ENCODE measurements at regions not wholly inside any gene's neighbourhood (a gene's known extent, or its start where the extent isn't known, plus 50 kb on each side); places are given as distances from the start of the nearest gene placed in this dataset.
"Not testable (repeated sequence)": the region's sequence is repeated elsewhere in the genome, so short reads cannot be mapped to it uniquely, and the experiment has no call there.

DNA sequence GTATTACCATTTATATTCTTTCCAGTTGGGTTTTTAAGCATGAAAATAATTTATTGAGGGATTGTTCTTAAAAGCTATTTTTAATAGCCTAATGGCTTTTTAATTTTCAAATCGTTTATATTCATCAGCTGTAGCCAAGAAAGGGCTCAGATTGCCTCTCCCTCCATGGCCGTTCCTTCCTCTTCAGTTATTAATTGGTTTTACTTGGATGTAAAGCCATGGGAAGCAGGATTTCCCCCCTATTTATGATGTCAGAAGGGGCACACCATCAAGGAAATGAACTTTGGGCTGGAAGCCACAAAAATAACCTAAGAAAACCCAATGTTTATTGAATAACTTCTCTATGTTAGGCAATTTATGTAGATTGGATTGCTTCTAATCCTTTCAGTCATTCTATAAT is 656.3 kb downstream of the TYW1 start:
- peaks cover 0 to 3% of the 10 kb centered on the region in 2 donors for H3K27me3 Mint-ChIP-seq
- H3K27ac ChIP-seq (ENCODE audit: low read depth, low read length): no peak overlapping the region
- ChIA-PET POLR2A (no interaction called here), CTCF (no interaction called here)
- no peaks in the 10 kb centered on the region for H3K9me3 ChIP-seq (ENCODE audit: low read length)
- H3K36me3 ChIP-seq (ENCODE audit: insufficient read depth, low read length): no peaks in the 10 kb centered on the region
- DNase-seq: no peak
- peaks cover 0 to 3% (median 2%) of the 10 kb centered on the region in 5 donors for H3K9me3 Mint-ChIP-seq
- no peaks in the 10 kb centered on the region for H3K4me1 Mint-ChIP-seq
- H3K36me3 Mint-ChIP-seq: no peaks in the 10 kb centered on the region
- no peak overlapping the region for H3K4me3 ChIP-seq (ENCODE audit: low read length)
- H3K4me1 ChIP-seq (ENCODE audit: insufficient read depth, low read length): no peaks in the 10 kb centered on the region
- H3K4me3 Mint-ChIP-seq: no peak overlapping the region
- H3K27me3 ChIP-seq (ENCODE audit: insufficient read depth, low read length, poor library complexity, severe bottlenecking): no peaks in the 10 kb centered on the region
- H3K27ac Mint-ChIP-seq: no peak overlapping the region

DNA sequence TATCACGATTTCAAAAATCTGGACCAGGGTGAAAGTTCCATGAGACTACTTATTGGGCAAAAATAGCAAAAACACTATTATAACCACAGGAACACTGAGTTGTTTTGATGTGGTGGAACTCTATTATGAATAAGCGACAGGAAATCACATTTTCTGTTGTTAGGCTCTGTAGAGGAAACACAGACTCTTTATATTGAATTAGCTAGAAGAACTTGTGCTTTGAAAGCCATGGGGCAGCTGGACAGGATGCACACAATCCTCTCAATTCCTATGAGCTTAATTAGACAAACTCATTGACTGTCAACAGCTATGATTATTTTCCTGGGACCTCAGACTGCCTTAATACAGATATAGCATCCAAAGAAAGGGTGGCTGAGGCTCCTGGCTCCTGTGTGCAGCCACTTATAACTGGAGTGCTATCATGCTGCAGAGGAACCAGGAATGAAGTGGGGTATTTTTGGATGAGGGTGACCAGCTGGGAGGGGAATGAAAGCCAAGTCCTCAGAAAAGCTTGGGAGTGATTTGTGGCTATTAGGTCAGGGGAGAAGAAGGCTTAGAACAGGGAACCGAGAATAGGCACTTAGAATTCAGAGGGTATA is 657.3 kb downstream of the TYW1 start:
- H3K4me1 Mint-ChIP-seq: no peaks in the 10 kb centered on the region
- no peak overlapping the region for H3K4me3 Mint-ChIP-seq
- POLR2A ChIA-PET: no interaction called here
- H3K4me1 ChIP-seq (ENCODE audit: insufficient read depth, low read length): no peaks in the 10 kb centered on the region
- H3K27me3 ChIP-seq (ENCODE audit: insufficient read depth, low read length, poor library complexity, severe bottlenecking): no peaks in the 10 kb centered on the region
- no peaks in the 10 kb centered on the region for H3K36me3 Mint-ChIP-seq
- H3K27ac ChIP-seq (ENCODE audit: low read depth, low read length): no peak overlapping the region
- CTCF ChIA-PET: no interaction called here
- no peaks in the 10 kb centered on the region for H3K36me3 ChIP-seq (ENCODE audit: insufficient read depth, low read length)
- DNase-seq: no peak
- H3K27ac Mint-ChIP-seq: no peak overlapping the region
- no peaks in the 10 kb centered on the region for H3K9me3 ChIP-seq (ENCODE audit: low read length)
- peaks cover 0 to 3% (median under 1%) of the 10 kb centered on the region in 5 donors for H3K9me3 Mint-ChIP-seq
- peaks cover 0 to under 1% of the 10 kb centered on the region in 2 donors for H3K27me3 Mint-ChIP-seq
- H3K4me3 ChIP-seq (ENCODE audit: low read length): no peak overlapping the region

DNA sequence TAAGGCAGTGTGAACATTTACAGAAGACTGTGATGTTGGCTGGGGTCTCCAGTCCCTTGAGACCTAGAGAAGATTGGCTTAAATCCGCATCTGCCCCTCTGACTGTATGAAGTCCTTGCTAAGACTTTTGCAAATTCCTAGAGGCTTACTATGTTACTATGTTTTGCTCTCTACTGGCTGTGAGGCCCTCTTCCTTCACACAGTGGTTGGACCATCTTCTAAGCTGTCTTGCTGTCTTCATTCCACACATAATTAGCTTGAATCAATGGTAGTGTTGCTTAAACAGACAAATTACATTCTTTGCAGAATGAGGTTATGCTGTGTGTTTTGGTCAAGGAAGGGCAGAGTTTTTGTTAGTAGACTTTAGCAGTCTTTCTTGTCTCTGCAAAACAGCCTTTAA is 658.0 kb downstream of the TYW1 start:
- no peak overlapping the region for H3K27ac Mint-ChIP-seq
- CTCF ChIA-PET: no interaction called here

DNA sequence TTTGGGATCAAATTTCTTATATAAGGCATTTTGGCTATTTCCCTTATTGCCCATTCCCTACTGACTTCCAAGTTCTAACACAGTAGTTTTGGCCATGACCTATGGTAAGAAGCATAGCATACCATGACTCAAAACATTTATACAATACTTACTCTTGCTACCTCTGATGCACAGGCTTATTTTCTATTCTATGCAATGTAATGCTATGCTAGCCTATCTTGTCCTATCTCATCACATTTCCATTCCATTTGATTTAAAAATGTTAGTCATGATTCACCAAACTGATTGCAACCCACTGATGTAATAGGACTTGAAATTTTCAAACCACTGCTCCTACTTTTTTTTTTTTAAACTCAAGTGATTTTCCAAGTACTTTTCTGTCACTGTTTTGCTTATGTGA is 658.5 kb downstream of the TYW1 start:
- Mint-ChIP-seq H3K4me1 (no peaks in the 10 kb centered on the region), H3K9me3 (peaks cover 0 to 3% (median 2%) of the 10 kb centered on the region in 5 donors), H3K27me3 (no peaks in the 10 kb centered on the region), H3K4me3 (no peak overlapping the region), H3K36me3 (no peaks in the 10 kb centered on the region), H3K27ac (no peak overlapping the region)
- no peaks in the 10 kb centered on the region for H3K36me3 ChIP-seq (ENCODE audit: insufficient read depth, low read length)
- no peaks in the 10 kb centered on the region for H3K9me3 ChIP-seq (ENCODE audit: low read length)
- no peak for DNase-seq
- ChIA-PET CTCF (no interaction called here), POLR2A (no interaction called here)
- H3K27me3 ChIP-seq (ENCODE audit: insufficient read depth, low read length, poor library complexity, severe bottlenecking): no peaks in the 10 kb centered on the region
- no peak overlapping the region for H3K4me3 ChIP-seq (ENCODE audit: low read length)
- no peak overlapping the region for H3K27ac ChIP-seq (ENCODE audit: low read depth, low read length)
- H3K4me1 ChIP-seq (ENCODE audit: insufficient read depth, low read length): no peaks in the 10 kb centered on the region

More for the DNA sequence above, 658.0 kb downstream of the TYW1 start:
- no peaks in the 10 kb centered on the region for H3K27me3 ChIP-seq (ENCODE audit: insufficient read depth, low read length, poor library complexity, severe bottlenecking)
- H3K4me3 Mint-ChIP-seq: no peak overlapping the region
- no peaks in the 10 kb centered on the region for H3K36me3 Mint-ChIP-seq
- H3K4me3 ChIP-seq (ENCODE audit: low read length): no peak overlapping the region
- peaks cover 0 to 3% (median 1%) of the 10 kb centered on the region in 5 donors for H3K9me3 Mint-ChIP-seq
- H3K36me3 ChIP-seq (ENCODE audit: insufficient read depth, low read length): no peaks in the 10 kb centered on the region
- H3K27me3 Mint-ChIP-seq: no peaks in the 10 kb centered on the region
- no peaks in the 10 kb centered on the region for H3K9me3 ChIP-seq (ENCODE audit: low read length)
- no peaks in the 10 kb centered on the region for H3K4me1 ChIP-seq (ENCODE audit: insufficient read depth, low read length)
- POLR2A ChIA-PET: no interaction called here
- DNase-seq: no peak
- no peak overlapping the region for H3K27ac ChIP-seq (ENCODE audit: low read depth, low read length)
- H3K4me1 Mint-ChIP-seq: no peaks in the 10 kb centered on the region

DNA sequence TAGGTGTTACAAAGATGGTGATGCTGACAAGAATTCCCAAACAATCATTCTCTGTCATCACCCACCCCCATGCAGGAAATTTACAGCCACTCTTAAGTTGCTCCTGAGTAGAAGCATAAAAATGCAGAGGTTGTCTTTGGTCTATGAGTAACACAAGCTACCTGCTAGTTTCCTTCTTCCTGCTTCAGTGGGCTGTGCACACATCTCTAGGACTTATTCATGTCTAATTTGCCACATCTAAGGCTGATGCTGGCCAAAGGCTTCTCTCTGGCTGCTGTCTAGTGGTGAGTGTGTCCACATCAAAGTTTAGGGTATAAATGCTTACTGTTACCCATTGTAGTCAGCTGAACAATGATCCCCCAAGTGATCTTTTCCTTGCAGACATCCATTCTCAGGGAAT is 662.5 kb downstream of the TYW1 start:
- ChIA-PET CTCF (no interaction called here), POLR2A (no interaction called here)
- no peak overlapping the region for H3K27ac ChIP-seq (ENCODE audit: low read depth, low read length)
- H3K4me1 ChIP-seq (ENCODE audit: insufficient read depth, low read length): no peaks in the 10 kb centered on the region
- H3K4me3 ChIP-seq (ENCODE audit: low read length): no peak overlapping the region
- H3K36me3 Mint-ChIP-seq: no peaks in the 10 kb centered on the region
- no peak overlapping the region for H3K4me3 Mint-ChIP-seq
- no peaks in the 10 kb centered on the region for H3K27me3 ChIP-seq (ENCODE audit: insufficient read depth, low read length, poor library complexity, severe bottlenecking)
- H3K4me1 Mint-ChIP-seq: no peaks in the 10 kb centered on the region
- H3K27ac Mint-ChIP-seq: no peak overlapping the region
- H3K36me3 ChIP-seq (ENCODE audit: insufficient read depth, low read length): no peaks in the 10 kb centered on the region
- no peaks in the 10 kb centered on the region for H3K9me3 ChIP-seq (ENCODE audit: low read length)
- H3K27me3 Mint-ChIP-seq: no peaks in the 10 kb centered on the region
- DNase-seq: no peak
- peaks cover 0 to 7% (median 2%) of the 10 kb centered on the region in 5 donors for H3K9me3 Mint-ChIP-seq

DNA sequence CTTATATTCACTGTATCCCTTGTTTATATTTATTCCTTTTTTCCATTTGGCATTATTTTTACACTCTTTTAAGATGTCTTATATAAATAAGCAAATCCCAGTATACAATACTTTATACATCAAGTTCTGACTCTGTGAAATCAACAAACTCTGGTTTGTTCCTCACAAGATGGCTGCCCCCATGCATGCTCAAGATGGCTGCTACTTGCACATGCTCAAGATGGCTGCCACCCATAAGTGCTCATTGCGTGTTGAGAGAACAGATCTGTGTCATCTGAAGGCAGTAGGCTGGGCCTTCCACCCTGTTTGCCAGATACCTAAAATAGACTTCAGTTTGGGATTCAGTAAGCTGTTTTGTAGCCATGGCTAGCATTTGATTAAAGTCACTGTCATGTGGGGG is 666.2 kb downstream of the TYW1 start:
- no peak overlapping the region for H3K4me3 Mint-ChIP-seq
- H3K36me3 Mint-ChIP-seq: no peaks in the 10 kb centered on the region
- H3K9me3 Mint-ChIP-seq: peaks cover 0 to 8% (median 2%) of the 10 kb centered on the region in 5 donors
- Histone ChIP-seq H3K9me3 (ENCODE audit: low read length) (no peaks in the 10 kb centered on the region), H3K27me3 (ENCODE audit: insufficient read depth, low read length, poor library complexity, severe bottlenecking) (no peaks in the 10 kb centered on the region), H3K4me3 (ENCODE audit: low read length) (no peak overlapping the region), H3K27ac (ENCODE audit: low read depth, low read length) (no peak overlapping the region), H3K4me1 (ENCODE audit: insufficient read depth, low read length) (no peaks in the 10 kb centered on the region), H3K36me3 (ENCODE audit: insufficient read depth, low read length) (no peaks in the 10 kb centered on the region)
- POLR2A ChIA-PET: no interaction called here
- H3K4me1 Mint-ChIP-seq: no peaks in the 10 kb centered on the region
- CTCF ChIA-PET: no interaction called here
- peaks cover 0 to 2% of the 10 kb centered on the region in 2 donors for H3K27me3 Mint-ChIP-seq
- no peak overlapping the region for H3K27ac Mint-ChIP-seq
- DNase-seq: no peak

DNA sequence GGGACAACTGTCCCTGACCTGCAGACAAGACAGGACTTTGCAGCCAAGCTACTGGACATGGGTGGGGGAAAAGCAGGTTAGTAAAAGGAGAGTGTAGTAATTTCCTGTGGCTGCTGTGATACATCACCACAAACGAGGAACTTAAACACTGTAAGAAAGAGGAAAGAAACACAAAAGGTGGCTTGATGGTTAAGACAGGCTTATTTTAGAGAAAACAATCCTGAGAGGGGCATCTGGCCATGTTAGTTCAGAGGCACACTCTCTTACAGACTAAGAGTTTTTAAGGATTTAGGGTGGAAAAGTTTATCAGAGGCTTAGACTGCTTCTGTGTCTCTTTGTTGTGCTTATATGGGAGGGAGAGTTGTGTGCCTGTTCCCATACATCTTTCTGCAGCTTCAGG is 667.0 kb downstream of the TYW1 start:
- H3K9me3 ChIP-seq (ENCODE audit: low read length): no peaks in the 10 kb centered on the region
- no peak overlapping the region for H3K4me3 ChIP-seq (ENCODE audit: low read length)
- H3K36me3 ChIP-seq (ENCODE audit: insufficient read depth, low read length): no peaks in the 10 kb centered on the region
- no peak for DNase-seq
- CTCF ChIA-PET: no interaction called here
- H3K27me3 Mint-ChIP-seq: peaks cover 0 to 2% of the 10 kb centered on the region in 2 donors
- no peaks in the 10 kb centered on the region for H3K4me1 Mint-ChIP-seq
- no peak overlapping the region for H3K4me3 Mint-ChIP-seq
- no peaks in the 10 kb centered on the region for H3K4me1 ChIP-seq (ENCODE audit: insufficient read depth, low read length)
- no peak overlapping the region for H3K27ac Mint-ChIP-seq
- no peaks in the 10 kb centered on the region for H3K27me3 ChIP-seq (ENCODE audit: insufficient read depth, low read length, poor library complexity, severe bottlenecking)
- POLR2A ChIA-PET: no interaction called here
- H3K27ac ChIP-seq (ENCODE audit: low read depth, low read length): no peak overlapping the region
- H3K36me3 Mint-ChIP-seq: no peaks in the 10 kb centered on the region
- H3K9me3 Mint-ChIP-seq: peaks cover 0 to 8% (median 2%) of the 10 kb centered on the region in 5 donors

DNA sequence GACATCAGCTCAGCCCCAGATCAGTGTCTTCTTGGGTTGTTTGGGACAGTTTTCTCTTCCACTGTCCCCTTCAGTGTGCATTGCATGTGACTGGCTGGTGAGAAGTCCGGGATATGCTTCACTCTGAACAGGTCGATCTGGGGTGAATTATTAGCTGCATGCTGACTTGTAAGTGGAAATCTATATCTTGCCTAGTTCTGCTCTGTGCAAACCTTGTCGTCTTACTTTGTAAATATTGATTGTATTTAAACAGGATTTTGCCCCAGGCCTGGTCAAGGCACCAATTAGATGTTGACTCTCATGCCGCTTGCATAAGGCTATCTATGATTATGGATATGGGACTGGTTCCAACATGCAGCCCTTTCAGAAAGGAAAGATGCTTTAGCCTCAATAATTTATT is 669.7 kb downstream of the TYW1 start:
- H3K9me3 Mint-ChIP-seq: peaks cover under 1 to 14% (median 5%) of the 10 kb centered on the region in 5 donors
- H3K27me3 ChIP-seq (ENCODE audit: insufficient read depth, low read length, poor library complexity, severe bottlenecking); CTCF ChIA-PET; H3K9me3 ChIP-seq (ENCODE audit: low read length); H3K36me3 Mint-ChIP-seq; POLR2A ChIA-PET; H3K27me3 Mint-ChIP-seq; H3K4me3 ChIP-seq (ENCODE audit: low read length); DNase-seq; H3K27ac ChIP-seq (ENCODE audit: low read depth, low read length); H3K36me3 ChIP-seq (ENCODE audit: insufficient read depth, low read length); H3K27ac Mint-ChIP-seq; H3K4me1 Mint-ChIP-seq; H3K4me1 ChIP-seq (ENCODE audit: insufficient read depth, low read length); H3K4me3 Mint-ChIP-seq: not testable (repeated sequence)
